ENCODE measurements at regions not wholly inside any gene's neighbourhood (a gene's known extent, or its start where the extent isn't known, plus 50 kb on each side); places are given as distances from the start of the nearest gene placed in this dataset.

GRCh38 chr1:208737922-208738321 is 493.7 kb upstream of the PLXNA2 start:
- TF ChIP-seq TAF1 (IDR thresholded peaks at IDR 0.05; ENCODE audit: borderline replicate concordance, low read depth, low read length) (no peak), POLR2AphosphoS5 (IDR thresholded peaks at IDR 0.05; ENCODE audit: low read depth, low read length) (no peak)

All from GM12892 (cell line).